Parathyroid adenoma (tissue), 2 donors: ENCODE measurements at regions not wholly inside any gene's neighbourhood (a gene's known extent, or its start where the extent isn't known, plus 50 kb on each side); places are given as distances from the start of the nearest gene placed in this dataset.

Experiments
- H2AFZ ChIP-seq: fragments of 300-600 bp; sonication (generic); one replicate; pipeline ENCODE4 v1.7.0; 2017; ENCODE audit warnings: antibody characterized with exemption, mild to moderate bottlenecking
- H3K27ac ChIP-seq: fragments of 300-600 bp; sonication (generic); one replicate; pipeline ENCODE4 v1.7.0; 2017
- H3K27me3 ChIP-seq: fragments of 300-600 bp; sonication (generic); one replicate; pipeline ENCODE4 v1.7.0; 2017; ENCODE audit warnings: low read length; ENCODE audit not compliant: control insufficient read depth, insufficient read depth
- H3K36me3 ChIP-seq: fragments of 300-600 bp; sonication (generic); one replicate; pipeline ENCODE4 v1.7.0; 2017; ENCODE audit warnings: low read length; ENCODE audit not compliant: control insufficient read depth, insufficient read depth
- H3K4me1 ChIP-seq: fragments of 300-600 bp; sonication (generic); one replicate; pipeline ENCODE4 v1.7.0; 2017; ENCODE audit warnings: control low read depth
- H3K4me2 ChIP-seq: fragments of 300-600 bp; sonication (generic); one replicate; pipeline ENCODE4 v1.7.0; 2017; ENCODE audit warnings: low read length
- H3K4me3 ChIP-seq: fragments of 300-600 bp; sonication (generic); one replicate; pipeline ENCODE4 v1.7.0; 2017; ENCODE audit warnings: low read depth, low read length
- H3K79me2 ChIP-seq: fragments of 300-600 bp; sonication (generic); one replicate; pipeline ENCODE4 v1.7.0; 2017; ENCODE audit warnings: control low read depth
- H3K9ac ChIP-seq: fragments of 300-600 bp; sonication (generic); one replicate; pipeline ENCODE4 v1.7.0; 2017; ENCODE audit warnings: mild to moderate bottlenecking
- H3K9me3 ChIP-seq: fragments of 300-600 bp; sonication (generic); one replicate; pipeline ENCODE4 v1.7.0; 2017; ENCODE audit warnings: low read length; ENCODE audit not compliant: control insufficient read depth
- TF ChIP-seq, protein P1 (sequence below): fragments of 300-600 bp; sonication (generic); IDR thresholded peaks from one replicate; pipeline ENCODE4 v1.7.0; 2017; ENCODE audit warnings: antibody characterized with exemption, mild to moderate bottlenecking
- donor health status: primary hyperparathyroidism.

DNA sequence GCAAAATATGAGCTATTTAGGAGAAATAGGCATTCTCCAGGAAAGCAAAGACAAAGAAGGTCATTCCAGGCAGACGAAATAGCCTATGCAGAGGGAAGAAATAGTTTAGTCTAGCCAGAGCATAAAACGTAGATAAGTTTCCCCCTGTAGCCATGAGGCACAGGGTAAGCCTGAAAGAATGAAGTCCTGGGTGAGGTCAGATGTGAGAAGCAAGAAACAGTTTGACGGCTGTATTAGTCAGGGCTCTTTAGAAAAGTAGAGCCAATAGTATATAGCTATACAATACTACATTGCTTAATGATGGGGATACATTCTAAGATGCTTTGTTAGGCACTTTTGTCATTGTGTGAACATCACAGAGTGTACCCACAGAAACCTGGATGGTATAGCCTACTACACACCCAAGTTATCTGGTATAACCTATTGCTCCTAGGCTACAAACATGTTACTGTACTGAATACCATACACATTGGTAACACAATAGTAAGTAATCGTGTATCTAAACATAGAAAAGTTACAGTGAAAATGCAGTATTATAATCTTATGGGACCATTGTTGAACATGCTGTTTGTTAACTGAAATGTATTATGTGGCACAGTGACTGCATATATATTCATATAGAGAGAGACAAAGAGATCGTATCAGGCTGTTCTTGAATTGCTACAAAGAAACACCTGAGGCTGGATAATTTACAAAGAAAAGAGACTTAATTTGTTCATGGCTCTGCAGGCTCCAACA, 59.3 kb upstream of the WDFY2 start:
- peaks cover 11% of the 10 kb centered on the region for H3K4me1 ChIP-seq
- H3K9me3 ChIP-seq: no peaks in the 10 kb centered on the region
- H2AFZ ChIP-seq: no peak overlapping the region
- TF ChIP-seq, protein P1, sequence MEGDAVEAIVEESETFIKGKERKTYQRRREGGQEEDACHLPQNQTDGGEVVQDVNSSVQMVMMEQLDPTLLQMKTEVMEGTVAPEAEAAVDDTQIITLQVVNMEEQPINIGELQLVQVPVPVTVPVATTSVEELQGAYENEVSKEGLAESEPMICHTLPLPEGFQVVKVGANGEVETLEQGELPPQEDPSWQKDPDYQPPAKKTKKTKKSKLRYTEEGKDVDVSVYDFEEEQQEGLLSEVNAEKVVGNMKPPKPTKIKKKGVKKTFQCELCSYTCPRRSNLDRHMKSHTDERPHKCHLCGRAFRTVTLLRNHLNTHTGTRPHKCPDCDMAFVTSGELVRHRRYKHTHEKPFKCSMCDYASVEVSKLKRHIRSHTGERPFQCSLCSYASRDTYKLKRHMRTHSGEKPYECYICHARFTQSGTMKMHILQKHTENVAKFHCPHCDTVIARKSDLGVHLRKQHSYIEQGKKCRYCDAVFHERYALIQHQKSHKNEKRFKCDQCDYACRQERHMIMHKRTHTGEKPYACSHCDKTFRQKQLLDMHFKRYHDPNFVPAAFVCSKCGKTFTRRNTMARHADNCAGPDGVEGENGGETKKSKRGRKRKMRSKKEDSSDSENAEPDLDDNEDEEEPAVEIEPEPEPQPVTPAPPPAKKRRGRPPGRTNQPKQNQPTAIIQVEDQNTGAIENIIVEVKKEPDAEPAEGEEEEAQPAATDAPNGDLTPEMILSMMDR: no peak
- H3K79me2 ChIP-seq: no peaks in the 10 kb centered on the region
- no peak overlapping the region for H3K4me3 ChIP-seq
- no peaks in the 10 kb centered on the region for H3K36me3 ChIP-seq
- no peak overlapping the region for H3K9ac ChIP-seq
- no peak overlapping the region for H3K4me2 ChIP-seq
- no peaks in the 10 kb centered on the region for H3K27me3 ChIP-seq
- H3K27ac ChIP-seq: no peak overlapping the region

DNA sequence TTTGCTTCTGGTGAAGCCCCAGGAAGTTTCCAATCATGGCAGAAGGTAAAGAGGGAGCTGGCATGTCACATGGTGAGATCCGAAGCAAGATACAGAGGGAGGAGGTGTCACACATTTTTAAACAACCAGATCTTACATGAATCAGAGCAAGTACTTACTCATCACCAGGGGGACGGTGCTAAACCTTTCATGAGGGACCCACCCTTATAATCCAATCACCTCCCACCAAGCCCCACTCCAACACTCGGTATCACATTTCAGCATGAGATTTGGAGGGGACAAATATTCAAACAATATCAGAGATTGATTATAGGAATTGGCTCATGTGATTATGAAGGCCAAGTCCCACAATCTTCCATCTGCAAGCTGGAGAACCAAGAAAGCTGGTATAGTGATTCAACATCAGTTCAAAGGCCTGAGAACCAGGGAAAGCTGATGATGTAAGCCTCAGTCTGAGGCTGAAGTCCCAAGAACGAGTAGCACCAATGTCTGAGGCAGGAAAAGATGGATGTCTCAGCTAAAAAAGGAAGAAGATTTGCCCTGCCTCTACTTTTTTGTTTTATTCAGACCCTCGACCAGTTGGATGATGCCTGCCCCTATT, 58.6 kb upstream of the WDFY2 start:
- no peak overlapping the region for H2AFZ ChIP-seq
- no peak overlapping the region for H3K9ac ChIP-seq
- H3K36me3 ChIP-seq: no peaks in the 10 kb centered on the region
- TF ChIP-seq, protein P1: no peak
- H3K27me3 ChIP-seq: no peaks in the 10 kb centered on the region
- H3K27ac ChIP-seq: no peak overlapping the region
- peaks cover 11% of the 10 kb centered on the region for H3K4me1 ChIP-seq
- no peak overlapping the region for H3K4me3 ChIP-seq
- no peaks in the 10 kb centered on the region for H3K9me3 ChIP-seq
- H3K4me2 ChIP-seq: no peak overlapping the region
- no peaks in the 10 kb centered on the region for H3K79me2 ChIP-seq

DNA sequence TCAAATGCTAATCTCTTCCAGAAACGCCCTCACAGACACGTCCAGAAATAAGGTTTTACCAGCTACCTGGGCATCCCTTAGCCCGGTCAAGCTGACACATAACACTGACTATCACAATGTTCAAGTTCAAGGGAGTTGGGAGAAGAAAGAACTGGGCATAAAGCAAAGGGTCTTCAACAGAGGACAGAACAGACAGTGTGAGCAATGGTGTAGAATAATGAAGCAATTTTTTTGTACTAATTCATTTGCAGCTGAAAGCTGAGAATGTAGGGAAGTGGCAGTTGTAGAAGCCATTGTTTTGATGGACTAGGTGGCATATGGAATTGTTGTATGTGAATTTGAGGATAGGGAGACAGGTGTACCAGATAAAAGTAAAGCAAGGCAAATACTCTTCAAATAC, 58.1 kb upstream of the WDFY2 start:
- TF ChIP-seq, protein P1: no peak
- no peak overlapping the region for H3K27ac ChIP-seq

DNA sequence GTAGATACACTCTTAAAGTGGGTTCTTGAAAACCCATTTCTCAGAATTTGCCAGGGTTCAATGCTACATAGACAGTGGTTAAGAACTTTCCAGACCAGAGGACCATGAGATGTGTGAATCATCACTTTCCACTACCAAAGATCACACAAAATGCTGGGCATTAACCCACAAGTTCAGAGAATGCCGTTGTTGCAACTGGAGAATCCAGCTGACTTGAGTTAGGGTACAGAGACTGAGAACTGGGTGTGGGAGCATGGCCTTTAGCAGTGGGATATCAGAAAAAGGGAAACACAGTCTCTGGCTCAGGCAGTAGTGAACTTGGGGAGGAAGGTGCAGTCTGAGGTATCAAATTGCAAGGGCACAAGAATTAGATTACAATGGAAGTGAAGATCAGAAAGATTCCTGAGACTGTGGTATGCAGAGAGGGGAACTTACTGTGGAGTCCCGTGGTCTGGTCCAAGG, 51.5 kb upstream of the WDFY2 start:
- TF ChIP-seq, protein P1: no peak
- no peak overlapping the region for H3K4me2 ChIP-seq

More for the DNA sequence above, 58.1 kb upstream of the WDFY2 start:
- H3K36me3 ChIP-seq: no peaks in the 10 kb centered on the region
- H3K27me3 ChIP-seq: no peaks in the 10 kb centered on the region
- H3K9ac ChIP-seq: no peak overlapping the region
- peaks cover 11% of the 10 kb centered on the region for H3K4me1 ChIP-seq
- H3K9me3 ChIP-seq: no peaks in the 10 kb centered on the region
- no peak overlapping the region for H3K4me2 ChIP-seq
- H2AFZ ChIP-seq: no peak overlapping the region
- no peaks in the 10 kb centered on the region for H3K79me2 ChIP-seq
- no peak overlapping the region for H3K4me3 ChIP-seq

More for the DNA sequence above, 51.5 kb upstream of the WDFY2 start:
- H2AFZ ChIP-seq: no peak overlapping the region
- no peaks in the 10 kb centered on the region for H3K4me1 ChIP-seq
- H3K79me2 ChIP-seq: no peaks in the 10 kb centered on the region
- no peak overlapping the region for H3K27ac ChIP-seq
- no peaks in the 10 kb centered on the region for H3K9me3 ChIP-seq
- no peaks in the 10 kb centered on the region for H3K27me3 ChIP-seq
- no peak overlapping the region for H3K4me3 ChIP-seq
- no peak overlapping the region for H3K9ac ChIP-seq
- no peaks in the 10 kb centered on the region for H3K36me3 ChIP-seq
